Activated naive CD8-positive, alpha-beta T cell treated with anti-CD3 and anti-CD28 coated beads, Interleukin-2, amount 10 ng/mL, durations not matched to agents 7 days and 5 days (primary cell): ENCODE measurements at regions not wholly inside any gene's neighbourhood (a gene's known extent, or its start where the extent isn't known, plus 50 kb on each side); places are given as distances from the start of the nearest gene placed in this dataset.
"Not testable (repeated sequence)": the region's sequence is repeated elsewhere in the genome, so short reads cannot be mapped to it uniquely, and the experiment has no call there.

Experiments
- ATAC-seq: fragments of 150-1000 bp; cut with Tn5 transposase; one replicate; pipeline ENCODE4 v1.10.0; 2021; ENCODE audit warnings: low read depth, moderate library complexity
- POLR2A ChIA-PET: fragments of 350-600 bp; sonication (Branson Sonifier 250); formaldehyde crosslinking; loops from one replicate; lab custom pipeline; 2021; ENCODE audit warnings: antibody characterized with exemption; lab: Charles Lee
- DNase-seq: peaks from one replicate; pipeline ENCODE4 v3.0.0; 2021
- H3K27ac Mint-ChIP-seq: one replicate; pipeline ENCODE4 v1.8.0; 2022; ENCODE audit warnings: mild to moderate bottlenecking, mixed read lengths
- H3K27me3 Mint-ChIP-seq: one replicate; pipeline ENCODE4 v1.8.0; 2022; ENCODE audit warnings: mild to moderate bottlenecking, moderate library complexity, mixed read lengths
- H3K36me3 Mint-ChIP-seq: one replicate; pipeline ENCODE4 v1.8.0; 2021; ENCODE audit warnings: mild to moderate bottlenecking, mixed read lengths
- H3K4me1 Mint-ChIP-seq: one replicate; pipeline ENCODE4 v1.8.0; 2021; ENCODE audit warnings: mixed read lengths
- H3K4me3 Mint-ChIP-seq: one replicate; pipeline ENCODE4 v1.8.0; 2022; ENCODE audit warnings: mild to moderate bottlenecking, moderate library complexity, mixed read lengths
- H3K9me3 Mint-ChIP-seq: one replicate; pipeline ENCODE4 v1.8.0; 2021; ENCODE audit warnings: mixed read lengths

DNA sequence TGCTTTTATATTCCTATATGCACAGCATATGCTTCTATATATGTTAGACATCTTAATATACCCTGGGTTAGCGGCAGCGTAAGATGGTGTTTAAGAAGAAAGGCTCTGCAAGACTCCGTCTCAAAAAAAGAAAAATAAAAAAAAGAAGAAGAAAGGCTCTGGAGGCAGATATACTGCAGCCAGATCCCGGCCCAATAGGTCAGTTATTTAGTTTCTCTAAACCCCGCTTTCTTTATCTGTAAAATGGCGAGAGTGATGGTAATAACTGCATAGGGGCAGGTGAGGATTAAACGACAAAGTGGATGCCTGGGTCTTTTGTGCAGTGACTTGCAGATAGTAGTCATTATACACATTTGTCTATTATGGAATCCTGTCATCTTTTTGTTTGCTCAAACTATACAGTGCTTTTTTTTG lies 115.2 kb downstream of the NAA11 start:
- H3K9me3 Mint-ChIP-seq: peaks cover 2% of the 10 kb centered on the region
- no peak for DNase-seq
- H3K27ac Mint-ChIP-seq: no peak overlapping the region
- H3K4me1 Mint-ChIP-seq: no peaks in the 10 kb centered on the region
- H3K4me3 Mint-ChIP-seq: no peak overlapping the region
- POLR2A ChIA-PET: no interaction called here
- ATAC-seq: no peak
- peaks cover 4% of the 10 kb centered on the region for H3K27me3 Mint-ChIP-seq
- no peaks in the 10 kb centered on the region for H3K36me3 Mint-ChIP-seq

DNA sequence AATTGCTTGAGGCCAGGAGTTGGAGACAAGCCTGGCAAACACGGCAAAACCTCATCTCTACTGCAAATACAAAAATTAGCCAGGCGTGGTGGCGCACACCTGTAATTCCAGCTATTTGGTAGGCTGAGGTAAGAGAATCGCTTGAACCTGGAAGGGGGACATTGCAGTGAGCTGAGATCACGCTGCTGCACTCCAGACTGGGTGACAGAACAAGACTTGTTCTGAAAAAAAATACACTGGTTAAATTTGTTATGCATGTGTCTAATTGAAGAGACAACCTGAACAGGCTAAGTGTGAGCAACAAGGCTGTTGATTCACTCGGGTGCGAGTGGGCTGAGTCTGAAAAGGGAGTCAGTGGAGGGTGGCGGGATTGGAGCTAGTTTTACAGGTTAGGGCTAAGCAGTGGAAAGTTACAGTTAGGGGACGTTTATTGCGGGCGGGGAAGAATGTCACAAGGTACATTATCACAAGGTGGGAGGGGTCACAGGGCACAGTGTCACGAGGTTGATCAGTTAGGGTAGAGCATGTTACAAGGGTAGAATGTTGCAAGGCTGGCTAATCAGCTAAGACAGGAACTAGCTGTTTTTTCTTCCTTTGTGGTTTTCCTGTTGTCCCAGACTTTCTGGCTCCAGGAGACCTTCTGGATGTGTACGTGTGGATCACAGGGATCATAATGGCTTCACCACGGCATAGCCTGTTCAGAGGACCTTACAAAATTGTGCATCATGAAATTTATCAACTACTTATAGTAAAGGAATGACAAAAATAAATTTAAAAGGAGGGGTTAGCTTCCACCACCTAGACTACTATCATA lies 115.8 kb downstream of the NAA11 start:
- Mint-ChIP-seq H3K36me3 (no peaks in the 10 kb centered on the region), H3K4me3 (no peak overlapping the region), H3K4me1 (no peaks in the 10 kb centered on the region), H3K27me3 (peaks cover 4% of the 10 kb centered on the region), H3K27ac (no peak overlapping the region), H3K9me3 (peaks cover 2% of the 10 kb centered on the region)
- DNase-seq (no peak), ATAC-seq (no peak)
- POLR2A ChIA-PET: no interaction called here

DNA sequence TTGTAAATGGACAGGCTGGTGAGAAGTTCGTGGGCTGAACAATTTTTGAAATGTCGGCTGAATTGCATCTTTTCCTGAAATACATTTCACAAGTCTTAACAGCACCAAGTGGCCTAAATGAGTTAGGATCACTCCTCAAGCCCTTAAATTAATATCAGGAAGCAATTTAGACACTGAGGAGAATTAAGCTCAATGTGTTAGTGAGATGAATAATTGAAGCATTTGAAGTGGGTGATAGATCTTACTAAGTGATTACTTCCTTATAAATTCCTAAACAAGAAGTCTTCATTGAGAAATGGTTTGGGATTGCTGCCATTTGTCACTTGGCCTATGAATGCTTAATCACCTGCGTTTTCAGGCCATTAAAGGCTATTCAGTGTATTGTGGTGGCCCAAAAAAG lies 116.8 kb downstream of the NAA11 start:
- Mint-ChIP-seq H3K27me3 (peaks cover 4% of the 10 kb centered on the region), H3K27ac (no peak overlapping the region), H3K9me3 (peaks cover 2% of the 10 kb centered on the region), H3K36me3 (no peaks in the 10 kb centered on the region), H3K4me1 (no peaks in the 10 kb centered on the region), H3K4me3 (no peak overlapping the region)
- ATAC-seq (no peak), DNase-seq (no peak)
- POLR2A ChIA-PET: no interaction called here

DNA sequence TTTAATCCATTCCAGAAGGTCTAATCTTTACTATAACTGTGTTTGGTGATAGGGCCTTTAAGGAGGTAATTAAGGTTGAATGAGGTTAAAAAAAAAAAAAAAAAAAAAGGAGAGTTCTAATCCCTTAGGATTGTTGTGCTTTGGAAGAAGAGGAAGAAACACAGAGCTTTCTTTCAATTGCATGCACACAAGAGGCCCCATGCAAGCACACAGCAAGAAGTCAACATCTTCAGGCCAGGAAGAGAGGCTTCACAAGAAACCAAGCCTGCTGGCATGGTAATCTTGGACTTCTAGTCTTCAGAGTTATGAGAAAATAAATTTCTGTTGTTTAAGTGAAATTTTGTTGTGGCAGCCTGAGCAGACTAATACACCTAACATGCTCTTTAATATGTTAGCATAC lies 118.6 kb downstream of the NAA11 start:
- Mint-ChIP-seq H3K4me1 (no peaks in the 10 kb centered on the region), H3K27ac (no peak overlapping the region), H3K4me3 (no peak overlapping the region), H3K27me3 (peaks cover 4% of the 10 kb centered on the region), H3K36me3 (no peaks in the 10 kb centered on the region), H3K9me3 (peaks cover 2% of the 10 kb centered on the region)
- DNase-seq (no peak), ATAC-seq (no peak)
- POLR2A ChIA-PET: no interaction called here

DNA sequence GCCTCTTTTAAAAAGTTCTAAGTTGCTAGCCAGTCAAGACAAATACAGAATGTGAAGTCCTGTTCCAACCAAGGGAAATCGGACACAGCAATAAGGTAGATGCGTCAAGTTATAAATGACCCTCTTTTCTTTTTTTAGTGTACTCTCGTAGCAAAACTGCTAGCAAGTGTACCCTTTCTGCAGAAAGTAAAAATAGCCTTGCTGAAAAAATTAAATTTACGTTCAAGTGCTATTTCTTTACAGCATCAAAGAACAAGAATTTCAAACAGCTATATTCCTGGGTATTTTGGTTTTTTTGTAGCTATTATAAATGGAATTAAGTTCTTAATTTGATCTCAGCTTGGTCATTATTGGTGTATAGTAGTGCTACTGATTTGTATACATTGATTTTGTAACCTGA lies 119.2 kb downstream of the NAA11 start:
- POLR2A ChIA-PET: no interaction called here

DNA sequence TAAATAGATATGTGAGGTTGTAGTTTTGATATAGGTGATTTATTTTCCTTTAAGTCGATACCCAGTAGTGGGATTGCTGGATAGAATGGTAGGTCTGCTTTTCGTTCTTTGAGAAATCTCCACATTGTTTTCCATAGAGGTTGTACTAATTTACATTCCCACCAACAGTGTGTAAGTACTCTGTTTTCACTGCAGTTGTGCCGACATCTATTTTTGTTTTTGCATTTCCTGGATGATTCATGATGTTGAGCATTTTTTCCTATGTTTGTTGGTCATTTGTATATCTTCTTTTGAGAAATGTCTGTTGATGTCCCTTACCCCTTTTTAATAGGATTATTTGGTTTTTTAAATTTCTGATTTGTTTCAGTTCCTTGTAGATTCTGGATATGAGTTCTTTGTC lies 120.7 kb downstream of the NAA11 start:
- Mint-ChIP-seq H3K27me3 (peaks cover 4% of the 10 kb centered on the region), H3K36me3 (no peaks in the 10 kb centered on the region), H3K27ac (no peak overlapping the region), H3K9me3 (peaks cover 2% of the 10 kb centered on the region), H3K4me1 (no peaks in the 10 kb centered on the region), H3K4me3 (no peak overlapping the region)
- ATAC-seq: no peak
- no peak for DNase-seq
- POLR2A ChIA-PET: no interaction called here

More for the DNA sequence above, 119.2 kb downstream of the NAA11 start:
- DNase-seq (no peak), ATAC-seq (no peak)
- H3K4me3 Mint-ChIP-seq: no peak overlapping the region
- H3K27me3 Mint-ChIP-seq: peaks cover 4% of the 10 kb centered on the region
- no peak overlapping the region for H3K27ac Mint-ChIP-seq
- H3K36me3 Mint-ChIP-seq: no peaks in the 10 kb centered on the region
- peaks cover 2% of the 10 kb centered on the region for H3K9me3 Mint-ChIP-seq
- no peaks in the 10 kb centered on the region for H3K4me1 Mint-ChIP-seq

DNA sequence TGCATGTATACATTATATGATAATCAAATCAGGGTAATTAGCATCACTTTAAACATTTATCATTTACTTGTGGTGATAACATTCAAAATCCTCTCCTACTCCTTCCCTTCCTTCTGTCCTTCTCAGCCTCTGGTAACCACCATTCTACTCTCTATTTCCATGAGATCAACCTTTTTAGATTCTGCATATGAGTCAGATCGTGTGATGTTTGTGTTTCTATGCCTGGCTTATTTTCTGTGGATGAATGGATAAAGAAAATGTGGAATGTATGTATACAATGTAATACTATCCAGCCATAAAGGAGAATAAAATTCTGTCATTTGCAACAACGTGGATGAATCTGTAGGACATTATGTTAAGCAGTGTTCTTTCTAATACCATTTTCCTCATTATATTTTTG lies 123.9 kb downstream of the NAA11 start:
- no peak for ATAC-seq
- POLR2A ChIA-PET: no interaction called here
- no peak overlapping the region for H3K27ac Mint-ChIP-seq
- no peak for DNase-seq
- no peaks in the 10 kb centered on the region for H3K4me1 Mint-ChIP-seq
- no peaks in the 10 kb centered on the region for H3K36me3 Mint-ChIP-seq
- H3K9me3 Mint-ChIP-seq: peaks cover 2% of the 10 kb centered on the region
- H3K4me3 Mint-ChIP-seq: no peak overlapping the region
- peaks cover 4% of the 10 kb centered on the region for H3K27me3 Mint-ChIP-seq

DNA sequence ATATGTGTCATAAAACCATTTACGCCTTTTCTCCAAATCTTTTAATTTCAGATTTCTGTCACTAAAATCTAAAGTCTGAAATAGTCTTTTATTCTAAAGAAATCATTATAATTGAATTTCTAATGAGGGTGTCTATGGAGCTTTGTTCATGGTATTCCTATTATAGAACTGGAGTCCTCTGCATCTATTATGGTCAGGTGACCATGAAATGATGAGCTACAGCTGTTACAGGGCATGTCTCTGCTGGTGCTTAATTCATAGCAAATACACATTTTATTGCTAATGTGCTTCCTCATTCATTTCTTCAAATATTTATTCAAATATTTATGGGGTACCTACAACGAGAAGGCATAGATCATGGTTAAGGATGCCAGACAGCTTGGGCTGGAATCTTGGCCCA lies 126.1 kb downstream of the NAA11 start:
- POLR2A ChIA-PET: no interaction called here
- DNase-seq (no peak), ATAC-seq (no peak)
- Mint-ChIP-seq H3K36me3 (no peaks in the 10 kb centered on the region), H3K9me3 (no peaks in the 10 kb centered on the region), H3K4me3 (no peak overlapping the region), H3K27me3 (no peaks in the 10 kb centered on the region), H3K4me1 (no peaks in the 10 kb centered on the region), H3K27ac (no peak overlapping the region)

DNA sequence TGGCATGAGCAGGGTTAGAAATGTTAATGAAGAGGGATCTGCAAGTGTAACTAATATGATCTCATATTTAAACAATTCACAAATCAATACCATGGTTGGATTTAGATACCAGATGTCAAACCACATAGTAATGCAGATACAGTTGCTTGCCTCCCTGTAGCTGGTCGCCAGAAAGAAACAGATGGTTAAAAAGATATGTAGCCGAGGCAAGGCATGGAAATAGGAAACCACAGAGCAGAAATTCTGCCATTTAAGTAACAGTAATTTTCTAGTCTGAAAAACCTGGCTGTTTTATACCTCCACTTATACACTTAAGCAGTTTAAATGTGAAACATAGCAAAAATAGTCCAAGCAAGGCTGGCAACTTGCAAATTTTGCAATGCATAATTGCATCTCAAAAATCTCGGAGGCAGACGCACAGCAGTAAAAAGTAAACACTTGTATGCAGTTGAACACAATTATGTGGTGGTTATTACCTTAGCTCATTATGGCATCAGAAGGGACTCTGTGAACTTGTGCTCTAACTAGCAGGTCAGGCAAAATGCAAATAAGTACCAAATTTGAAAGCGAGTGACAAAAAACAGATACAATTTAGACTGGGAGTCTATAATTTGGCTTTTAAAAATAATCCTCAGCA lies 126.8 kb downstream of the NAA11 start:
- DNase-seq (no peak), ATAC-seq (no peak)
- H3K4me3 Mint-ChIP-seq: no peak overlapping the region
- H3K27ac Mint-ChIP-seq: no peak overlapping the region
- no peaks in the 10 kb centered on the region for H3K36me3 Mint-ChIP-seq
- POLR2A ChIA-PET: no interaction called here
- H3K9me3 Mint-ChIP-seq: peaks cover 2% of the 10 kb centered on the region
- no peaks in the 10 kb centered on the region for H3K27me3 Mint-ChIP-seq
- no peaks in the 10 kb centered on the region for H3K4me1 Mint-ChIP-seq

DNA sequence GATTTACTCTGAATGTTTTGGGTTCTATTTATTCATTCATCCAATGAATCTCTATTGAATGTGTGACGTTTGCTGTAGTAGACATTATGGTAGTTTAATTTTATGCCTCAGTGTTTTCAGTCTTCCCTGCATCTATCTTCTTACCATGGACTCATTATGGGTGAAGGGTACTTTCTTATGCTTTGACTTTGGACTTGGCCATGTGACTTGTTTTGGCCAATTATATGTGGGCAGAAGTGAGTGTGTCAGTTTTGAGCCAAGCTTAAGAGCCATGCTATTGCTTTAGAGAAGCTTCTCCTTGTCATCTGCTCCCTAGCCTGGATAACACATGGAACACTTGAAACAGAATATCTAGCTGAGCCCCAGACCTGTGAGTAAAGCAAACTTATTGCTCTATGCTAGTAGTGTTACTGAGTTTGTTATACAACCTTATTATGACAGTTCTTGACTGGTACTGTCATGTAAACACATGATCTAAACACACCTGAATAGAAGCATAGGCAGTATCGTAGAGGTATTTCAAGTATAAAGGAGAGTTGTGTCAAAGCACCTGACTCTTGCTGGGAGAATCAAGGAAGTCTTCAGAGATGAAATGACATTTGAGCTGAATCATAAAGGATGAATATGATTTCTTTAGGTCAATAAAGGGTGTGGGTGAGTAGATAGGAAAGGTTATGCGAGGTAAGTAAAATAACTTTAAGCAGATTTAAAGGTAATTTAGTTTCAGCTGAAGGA lies 128.4 kb downstream of the NAA11 start:
- POLR2A ChIA-PET: no interaction called here
- no peaks in the 10 kb centered on the region for H3K36me3 Mint-ChIP-seq
- peaks cover 2% of the 10 kb centered on the region for H3K9me3 Mint-ChIP-seq
- H3K27me3 Mint-ChIP-seq: no peaks in the 10 kb centered on the region
- H3K27ac Mint-ChIP-seq: no peak overlapping the region
- DNase-seq (no peak), ATAC-seq (no peak)
- H3K4me3 Mint-ChIP-seq: no peak overlapping the region
- no peaks in the 10 kb centered on the region for H3K4me1 Mint-ChIP-seq

DNA sequence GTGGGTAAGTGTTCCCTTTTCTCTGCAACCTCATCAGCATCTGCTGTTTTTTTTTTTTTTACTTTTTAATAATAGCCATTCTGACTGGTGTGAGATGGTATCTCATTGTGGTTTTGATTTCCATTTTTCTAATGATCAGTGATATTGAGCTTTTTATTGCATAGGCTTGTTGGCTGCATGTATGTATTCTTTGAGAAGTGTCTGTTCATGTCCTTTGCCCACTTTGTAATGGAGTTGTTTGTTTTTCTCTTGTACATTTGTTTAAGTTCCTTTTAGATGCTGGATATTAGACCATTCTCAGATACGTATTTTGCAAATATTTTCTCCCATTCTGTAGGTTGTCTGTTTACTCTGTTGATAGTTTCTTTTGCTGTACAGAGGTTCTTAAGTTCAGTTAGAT lies 134.6 kb downstream of the NAA11 start:
- ATAC-seq, H3K4me1 Mint-ChIP-seq, H3K36me3 Mint-ChIP-seq, H3K27ac Mint-ChIP-seq, H3K9me3 Mint-ChIP-seq, H3K27me3 Mint-ChIP-seq, H3K4me3 Mint-ChIP-seq, POLR2A ChIA-PET, DNase-seq: not testable (repeated sequence)

DNA sequence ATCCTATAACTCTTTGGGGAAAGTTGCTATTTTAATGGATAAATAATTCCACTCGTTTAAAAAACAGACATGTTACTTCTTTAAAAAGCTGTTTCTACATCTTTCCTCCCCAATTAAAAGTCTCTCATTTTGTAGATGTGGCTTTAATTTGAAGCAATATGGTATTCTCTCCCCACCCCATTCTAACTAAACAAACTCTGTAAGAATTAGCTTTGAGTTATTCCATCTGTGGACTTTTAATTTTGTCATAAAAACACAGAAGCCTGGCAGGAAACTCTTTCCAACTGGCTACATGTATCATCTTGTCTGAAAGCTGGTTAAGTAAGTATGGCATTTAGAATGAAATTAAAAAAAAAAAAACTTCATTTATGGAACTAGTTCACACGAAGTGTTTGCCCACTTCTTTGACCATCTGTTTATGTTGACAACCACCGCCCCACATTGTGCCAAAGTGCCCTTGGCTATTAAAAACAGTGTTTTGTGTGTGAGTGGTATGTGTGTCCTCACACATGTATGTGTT lies 140.3 kb downstream of the NAA11 start:
- DNase-seq: no peak
- no peak for ATAC-seq
- Mint-ChIP-seq H3K27ac (no peak overlapping the region), H3K27me3 (no peaks in the 10 kb centered on the region), H3K9me3 (peaks cover 4% of the 10 kb centered on the region), H3K36me3 (no peaks in the 10 kb centered on the region), H3K4me3 (no peak overlapping the region), H3K4me1 (no peaks in the 10 kb centered on the region)
- POLR2A ChIA-PET: no interaction called here

DNA sequence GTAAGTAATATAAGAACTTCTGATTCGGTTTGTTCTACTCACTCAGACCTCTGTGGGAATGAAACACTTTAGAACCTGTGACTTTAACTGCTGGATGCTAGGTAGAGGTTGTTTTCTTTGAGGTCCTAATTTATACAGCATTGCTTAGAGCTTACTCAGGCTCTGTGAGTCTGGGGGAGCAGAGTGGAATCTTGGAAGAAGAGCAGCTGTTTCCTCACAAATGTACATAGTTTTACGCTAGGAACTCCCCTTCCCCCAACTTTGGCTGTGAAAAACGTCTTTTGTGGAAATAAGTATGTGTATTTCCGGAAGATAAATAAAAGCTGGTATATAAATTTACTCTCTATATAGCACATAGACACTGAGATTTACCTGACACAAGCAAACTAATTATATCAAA lies 141.4 kb downstream of the NAA11 start:
- H3K27me3 Mint-ChIP-seq: no peaks in the 10 kb centered on the region
- POLR2A ChIA-PET: no interaction called here
- H3K4me3 Mint-ChIP-seq: no peak overlapping the region
- H3K27ac Mint-ChIP-seq: no peak overlapping the region
- H3K36me3 Mint-ChIP-seq: no peaks in the 10 kb centered on the region
- DNase-seq (no peak), ATAC-seq (no peak)
- H3K9me3 Mint-ChIP-seq: peaks cover 4% of the 10 kb centered on the region
- H3K4me1 Mint-ChIP-seq: no peaks in the 10 kb centered on the region
